HepG2 (cell line): ENCODE measurements at regions not wholly inside any gene's neighbourhood (a gene's known extent, or its start where the extent isn't known, plus 50 kb on each side); places are given as distances from the start of the nearest gene placed in this dataset.

Experiments used
- ATAC-seq: fragments of 200-7000 bp; cut with Tn5 transposase; 3 replicates; pipeline ENCODE4 v1.9.1; 2020; ENCODE audit warnings: mild to moderate bottlenecking, moderate library complexity
- BruUV-seq: library from RNA; stranded (reverse); fragments of 400-500 nt; replicated peaks from 2 replicates; lab custom pipeline; 2021; lab: Mats Ljungman, UMichigan
- CTCF ChIA-PET: fragments of 300-600 bp; formaldehyde crosslinking; extraction: SDS; loops from one replicate; lab custom pipeline; 2021; ENCODE audit warnings: low total read pairs, inconsistent platforms, low intra/inter-chr PET ratio; lab: Yijun Ruan, JAX
- POLR2A ChIA-PET: fragments of 350-600 bp; sonication (Branson Sonifier 250); formaldehyde crosslinking; loops from one replicate; lab custom pipeline; 2020; ENCODE audit warnings: antibody characterized with exemption, inconsistent platforms; lab: Yijun Ruan, JAX
- DNase-seq: peaks from one replicate; pipeline ENCODE4 v3.0.0-alpha.2; 2015; ENCODE audit warnings: low spot score
- FAIRE-seq: peaks from 3 replicates; lab custom pipeline; 2011; peaks lifted over from hg19 to GRCh38; lab: Jason Lieb, UNC
- H2AFZ ChIP-seq: one replicate; pipeline ENCODE4 v1.6.1; 2011; ENCODE audit warnings: low read length, inconsistent platforms
- H3K27ac ChIP-seq: fragments of 300-600 bp; 3 replicates; pipeline ENCODE4 v1.8.0; 2011; ENCODE audit warnings: mixed run types, mild to moderate bottlenecking, mixed read lengths, low read length, inconsistent platforms; ENCODE audit not compliant: insufficient read depth; ENCODE audit errors: extremely low read length
- H3K27me3 ChIP-seq, 2 experiments: fragments of 200-600 bp in 1 of 2; 2 replicates in 1 of 2; 3 replicates in 1 of 2; pipeline versions ENCODE4 v1.6.0 to v1.8.0; 2011; ENCODE audit warnings: low read length in 2 of 2, mild to moderate bottlenecking in 2 of 2, moderate library complexity in 2 of 2, inconsistent platforms in 1 of 2; ENCODE audit not compliant: insufficient read depth in 2 of 2, control insufficient read depth in 1 of 2
- H3K36me3 ChIP-seq, 2 experiments: fragments of 200-600 bp in 1 of 2; replicated peaks in 1 of 2; 2 replicates in 1 of 2; 3 replicates in 1 of 2; pipeline versions ENCODE4 v1.5.1 to v1.8.0; 2011; ENCODE audit warnings: low read length in 2 of 2, inconsistent platforms in 1 of 2; ENCODE audit not compliant: insufficient read depth in 2 of 2, control insufficient read depth in 1 of 2
- H3K4me1 ChIP-seq: 2 replicates; pipeline ENCODE4 v1.5.1; 2012; ENCODE audit warnings: low read length, inconsistent platforms; ENCODE audit not compliant: insufficient read depth
- H3K4me2 ChIP-seq: 2 replicates; pipeline ENCODE4 v1.6.0; 2011; ENCODE audit warnings: low read depth, low read length, inconsistent platforms
- H3K4me3 ChIP-seq, 3 experiments: fragments of 200-600 bp in 1 of 3; sonication (generic), shearing (Covaris generic) in 1 of 3; replicated peaks in 1 of 3; 2 replicates each; pipeline ENCODE4 v1.5.1; 2011 to 2016; ENCODE audit warnings: low read length in 3 of 3, inconsistent platforms in 2 of 3, low read depth in 2 of 3, mild to moderate bottlenecking in 2 of 3, control low read depth in 1 of 3, mixed read lengths in 1 of 3; ENCODE audit not compliant: insufficient read depth in 1 of 3
- H3K79me2 ChIP-seq: one replicate; pipeline ENCODE4 v1.6.1; 2011; ENCODE audit warnings: low read length, inconsistent platforms; ENCODE audit not compliant: insufficient read depth
- H3K9ac ChIP-seq: 2 replicates; pipeline ENCODE4 v1.6.0; 2011; ENCODE audit warnings: mild to moderate bottlenecking, low read depth, low read length, inconsistent platforms; ENCODE audit not compliant: insufficient read depth
- H3K9me3 ChIP-seq: 2 replicates; pipeline ENCODE4 v1.5.1; 2012; ENCODE audit warnings: mild to moderate bottlenecking, low read length
- H4K20me1 ChIP-seq: 2 replicates; pipeline ENCODE4 v1.6.0; 2011; ENCODE audit warnings: inconsistent platforms, mild to moderate bottlenecking, low read length, moderate library complexity; ENCODE audit not compliant: insufficient read depth
- KAT7 ChIP-seq: IDR thresholded peaks from 2 replicates; pipeline ENCODE4 v1.6.1; 2018; ENCODE audit warnings: borderline replicate concordance, missing compliant biosample characterization
- RARA ChIP-seq: IDR thresholded peaks from 2 replicates; pipeline ENCODE4 v1.6.1; 2016; ENCODE audit warnings: missing genetic modification reagents, missing compliant biosample characterization
- ZKSCAN1 ChIP-seq: fragments of 150-350 bp; IDR thresholded peaks from 2 replicates; pipeline ENCODE4 v1.6.1; 2014; ENCODE audit warnings: low read length
- ZNF121 ChIP-seq: sonication (generic); formaldehyde crosslinking; IDR thresholded peaks from 2 replicates; pipeline ENCODE4 v1.5.0; 2020; ENCODE audit warnings: mild to moderate bottlenecking, missing genetic modification reagents
- ZNF282 ChIP-seq: fragments of 450-650 bp; IDR thresholded peaks from 2 replicates; pipeline ENCODE4 v1.6.1; 2018; ENCODE audit not compliant: partially characterized antibody
- ZNF34 ChIP-seq: sonication (generic); formaldehyde crosslinking; IDR thresholded peaks from 2 replicates; pipeline ENCODE4 v1.4.0; 2020; ENCODE audit warnings: mild to moderate bottlenecking, missing genetic modification reagents, borderline replicate concordance
- ZNF737 ChIP-seq: sonication (generic); formaldehyde crosslinking; IDR thresholded peaks from 2 replicates; pipeline ENCODE4 v1.5.0; 2020; ENCODE audit warnings: missing genetic modification reagents, mild to moderate bottlenecking, borderline replicate concordance
- WGBS: methylation state at CpG from one replicate; pipeline ENCODE4 v1.1.6; 2017; ENCODE audit warnings: low lambda C conversion rate; 5-methylcytosine and 5-hydroxymethylcytosine counted together
- in situ Hi-C: cut with HindIII; loops from 2 replicates; pipeline ENCODE4 v1.10.0; 2017; ENCODE audit warnings: low pct_unique_long_range_greater_than_20kb; ENCODE audit not compliant: extremely low pct_ligation_motif_present
- intact Hi-C: fragments of 100-400 bp; cut with micrococcal nuclease; formaldehyde crosslinking; loops from one replicate; pipeline ENCODE4 v1.10.0; 2022; ENCODE audit not compliant: unreplicated experiment
- TF ChIP-seq, protein P1 (sequence below): conservative IDR thresholded peaks from 2 replicates; pipeline ENCODE4 v1.6.1; 2018; ENCODE audit warnings: missing genetic modification reagents
- TF ChIP-seq, protein P2 (sequence below): sonication (generic); formaldehyde crosslinking; IDR thresholded peaks from one replicate; pipeline ENCODE4 v1.5.1; 2020; ENCODE audit warnings: mild to moderate bottlenecking, missing genetic modification reagents; ENCODE audit errors: not compliant biosample characterization

DNA sequence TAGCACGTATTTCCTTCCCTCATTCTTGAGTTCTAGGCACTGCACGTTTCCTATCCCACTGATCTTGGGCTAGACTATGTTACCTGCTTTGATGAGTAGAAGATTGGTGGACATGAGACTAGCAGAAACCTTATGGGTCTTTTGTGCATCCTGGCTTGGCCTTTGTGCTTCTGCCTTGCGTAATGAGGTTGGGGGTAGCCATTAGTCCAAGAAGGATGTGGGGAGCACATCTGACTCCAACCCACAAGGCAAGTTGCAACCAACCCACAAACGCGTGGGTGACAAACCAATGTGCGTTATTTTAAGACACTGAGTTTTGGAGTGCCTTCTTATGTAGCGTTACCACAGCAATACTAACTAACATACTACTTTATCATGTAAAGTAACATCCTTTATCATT is 180.4 kb upstream of the IRX5 start:
- Histone ChIP-seq H3K4me2 (no peak overlapping the region), H3K9me3 (no peaks in the 10 kb centered on the region), H2AFZ (no peak overlapping the region), H3K4me1 (no peaks in the 10 kb centered on the region), H4K20me1 (no peaks in the 10 kb centered on the region), H3K36me3 (no peaks in the 10 kb centered on the region), H3K27ac (no peak overlapping the region), H3K9ac (no peak overlapping the region), H3K4me3 (no peak overlapping the region), H3K79me2 (no peaks in the 10 kb centered on the region), H3K27me3 (no peaks in the 10 kb centered on the region)
- CTCF ChIA-PET, result no interaction called here
- in situ Hi-C loops (no loop called here), intact Hi-C loops (no loop called here)
- DNase-seq, result no peak
- no peak for TF ChIP-seq KAT7 (CRISPR knock-in tag)
- TF ChIP-seq ZKSCAN1, result no peak
- TF ChIP-seq RARA, result no peak
- no peak for TF ChIP-seq ZNF282
- TF ChIP-seq, protein P1, sequence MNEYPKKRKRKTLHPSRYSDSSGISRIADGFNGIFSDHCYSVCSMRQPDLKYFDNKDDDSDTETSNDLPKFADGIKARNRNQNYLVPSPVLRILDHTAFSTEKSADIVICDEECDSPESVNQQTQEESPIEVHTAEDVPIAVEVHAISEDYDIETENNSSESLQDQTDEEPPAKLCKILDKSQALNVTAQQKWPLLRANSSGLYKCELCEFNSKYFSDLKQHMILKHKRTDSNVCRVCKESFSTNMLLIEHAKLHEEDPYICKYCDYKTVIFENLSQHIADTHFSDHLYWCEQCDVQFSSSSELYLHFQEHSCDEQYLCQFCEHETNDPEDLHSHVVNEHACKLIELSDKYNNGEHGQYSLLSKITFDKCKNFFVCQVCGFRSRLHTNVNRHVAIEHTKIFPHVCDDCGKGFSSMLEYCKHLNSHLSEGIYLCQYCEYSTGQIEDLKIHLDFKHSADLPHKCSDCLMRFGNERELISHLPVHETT (CRISPR knock-in tag), result no peak
- TF ChIP-seq ZNF737, result no peak
- TF ChIP-seq, protein P2, sequence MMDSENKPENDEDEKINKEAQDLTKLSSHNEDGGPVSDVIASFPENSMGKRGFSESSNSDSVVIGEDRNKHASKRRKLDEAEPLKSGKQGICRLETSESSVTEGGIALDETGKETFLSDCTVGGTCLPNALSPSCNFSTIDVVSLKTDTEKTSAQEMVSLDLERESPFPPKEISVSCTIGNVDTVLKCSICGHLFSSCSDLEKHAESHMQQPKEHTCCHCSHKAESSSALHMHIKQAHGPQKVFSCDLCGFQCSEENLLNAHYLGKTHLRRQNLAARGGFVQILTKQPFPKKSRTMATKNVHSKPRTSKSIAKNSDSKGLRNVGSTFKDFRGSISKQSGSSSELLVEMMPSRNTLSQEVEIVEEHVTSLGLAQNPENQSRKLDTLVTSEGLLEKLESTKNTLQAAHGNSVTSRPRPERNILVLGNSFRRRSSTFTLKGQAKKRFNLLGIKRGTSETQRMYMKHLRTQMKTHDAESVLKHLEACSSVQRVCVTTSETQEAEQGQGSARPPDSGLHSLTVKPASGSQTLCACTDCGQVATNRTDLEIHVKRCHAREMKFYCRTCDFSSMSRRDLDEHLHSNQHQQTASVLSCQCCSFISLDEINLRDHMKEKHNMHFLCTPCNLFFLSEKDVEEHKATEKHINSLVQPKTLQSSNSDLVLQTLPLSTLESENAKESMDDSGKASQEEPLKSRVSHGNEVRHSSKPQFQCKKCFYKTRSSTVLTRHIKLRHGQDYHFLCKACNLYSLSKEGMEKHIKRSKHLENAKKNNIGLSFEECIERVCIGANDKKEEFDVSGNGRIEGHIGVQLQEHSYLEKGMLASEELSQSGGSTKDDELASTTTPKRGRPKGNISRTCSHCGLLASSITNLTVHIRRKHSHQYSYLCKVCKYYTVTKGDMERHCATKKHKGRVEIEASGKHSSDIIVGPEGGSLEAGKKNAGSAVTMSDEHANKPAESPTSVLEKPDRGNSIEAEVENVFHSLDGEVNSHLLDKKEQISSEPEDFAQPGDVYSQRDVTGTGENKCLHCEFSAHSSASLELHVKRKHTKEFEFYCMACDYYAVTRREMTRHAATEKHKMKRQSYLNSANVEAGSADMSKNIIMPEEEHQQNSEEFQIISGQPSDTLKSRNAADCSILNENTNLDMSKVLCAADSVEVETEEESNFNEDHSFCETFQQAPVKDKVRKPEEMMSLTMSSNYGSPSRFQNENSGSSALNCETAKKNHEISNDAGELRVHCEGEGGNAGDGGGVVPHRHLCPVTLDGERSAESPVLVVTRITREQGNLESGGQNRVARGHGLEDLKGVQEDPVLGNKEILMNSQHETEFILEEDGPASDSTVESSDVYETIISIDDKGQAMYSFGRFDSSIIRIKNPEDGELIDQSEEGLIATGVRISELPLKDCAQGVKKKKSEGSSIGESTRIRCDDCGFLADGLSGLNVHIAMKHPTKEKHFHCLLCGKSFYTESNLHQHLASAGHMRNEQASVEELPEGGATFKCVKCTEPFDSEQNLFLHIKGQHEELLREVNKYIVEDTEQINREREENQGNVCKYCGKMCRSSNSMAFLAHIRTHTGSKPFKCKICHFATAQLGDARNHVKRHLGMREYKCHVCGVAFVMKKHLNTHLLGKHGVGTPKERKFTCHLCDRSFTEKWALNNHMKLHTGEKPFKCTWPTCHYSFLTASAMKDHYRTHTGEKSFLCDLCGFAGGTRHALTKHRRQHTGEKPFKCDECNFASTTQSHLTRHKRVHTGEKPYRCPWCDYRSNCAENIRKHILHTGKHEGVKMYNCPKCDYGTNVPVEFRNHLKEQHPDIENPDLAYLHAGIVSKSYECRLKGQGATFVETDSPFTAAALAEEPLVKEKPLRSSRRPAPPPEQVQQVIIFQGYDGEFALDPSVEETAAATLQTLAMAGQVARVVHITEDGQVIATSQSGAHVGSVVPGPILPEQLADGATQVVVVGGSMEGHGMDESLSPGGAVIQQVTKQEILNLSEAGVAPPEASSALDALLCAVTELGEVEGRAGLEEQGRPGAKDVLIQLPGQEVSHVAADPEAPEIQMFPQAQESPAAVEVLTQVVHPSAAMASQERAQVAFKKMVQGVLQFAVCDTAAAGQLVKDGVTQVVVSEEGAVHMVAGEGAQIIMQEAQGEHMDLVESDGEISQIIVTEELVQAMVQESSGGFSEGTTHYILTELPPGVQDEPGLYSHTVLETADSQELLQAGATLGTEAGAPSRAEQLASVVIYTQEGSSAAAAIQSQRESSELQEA (CRISPR knock-in tag), result no peak
- TF ChIP-seq ZNF121 (CRISPR knock-in tag), result no peak
- TF ChIP-seq ZNF34 (CRISPR knock-in tag), result no peak
- ATAC-seq, result no peak
- POLR2A ChIA-PET, result no interaction called here
- BruUV-seq, result no TSS peak
- FAIRE-seq, result no peak
- 66% methylated on average over 7 of the region's 7 CpGs for WGBS
